ENCODE measurements at regions not wholly inside any gene's neighbourhood (a gene's known extent, or its start where the extent isn't known, plus 50 kb on each side); places are given as distances from the start of the nearest gene placed in this dataset.

- Histone ChIP-seq H3K79me2 (ENCODE audit: insufficient read depth, low read length) (no peaks in the 10 kb centered on the region), H3K27me3 (ENCODE audit: control insufficient read depth in 2 of 2, insufficient read depth in 2 of 2, low read length in 2 of 2) (no peaks in the 10 kb centered on the region), H3K4me1 (ENCODE audit: control insufficient read depth in 1 of 2, insufficient read depth in 2 of 2, low read length in 2 of 2) (no peaks in the 10 kb centered on the region), H3K4me3 (replicated peaks in 1 of 3; ENCODE audit: low read depth in 2 of 3, low read length in 3 of 3) (no peak overlapping the region), H3K36me3 (replicated peaks in 1 of 2; ENCODE audit: control insufficient read depth in 1 of 2, insufficient read depth in 2 of 2, low read length in 2 of 2) (no peaks in the 10 kb centered on the region), H2AFZ (ENCODE audit: insufficient read depth, low read depth, low read length, poor library complexity, severe bottlenecking) (no peak overlapping the region), H3K9ac (ENCODE audit: insufficient read depth, low read length, poor library complexity, severe bottlenecking) (no peak overlapping the region), H3K9me3 (replicated peaks in 1 of 2; ENCODE audit: control insufficient read depth in 1 of 2, insufficient read depth in 1 of 2, low read length in 2 of 2) (no peaks in the 10 kb centered on the region), H3K27ac (ENCODE audit: low read depth in 1 of 2, low read length in 2 of 2) (no peak overlapping the region), H4K20me1 (ENCODE audit: insufficient read depth, low read length) (no peaks in the 10 kb centered on the region), H3K4me2 (replicated peaks; ENCODE audit: extremely low read depth, low read length, poor library complexity, severe bottlenecking) (no peak overlapping the region)
- Mint-ChIP-seq H3K27ac (peak overlapping the region in 1 of 7 donors; percentile 27), H3K27me3 (ENCODE audit: low read depth in 3 of 3) (peaks cover 0 to 2% (median 0%) of the 10 kb centered on the region in 3 donors), H3K36me3 (no peaks in the 10 kb centered on the region), H3K9me3 (peaks cover 0 to 4% (median 1%) of the 10 kb centered on the region in 7 donors), H3K4me3 (no peak overlapping the region), H3K4me1 (peaks cover 2% of the 10 kb centered on the region)
- no peak for TF ChIP-seq CTCF (IDR thresholded peaks at IDR 0.05)
- WGBS (ENCODE audit: insufficient coverage): 100% methylated on average over 6 of the region's 8 CpGs
- intact Hi-C loops (cut with micrococcal nuclease): no loop called here
- no peak for DNase-seq
Observed at GRCh38 chr21:35587841-35588380, 472.4 kb downstream of the SETD4 start.

GRCh38 chr21:35586305-35586704 is 474.0 kb downstream of the SETD4 start:
- H3K27me3 ChIP-seq (ENCODE audit: control insufficient read depth in 2 of 2, insufficient read depth in 2 of 2, low read length in 2 of 2): no peaks in the 10 kb centered on the region
- Mint-ChIP-seq H3K27me3 (ENCODE audit: low read depth in 3 of 3) (peaks cover 0 to 2% (median 0%) of the 10 kb centered on the region in 3 donors), H3K4me1 (peaks cover 11% of the 10 kb centered on the region), H3K9me3 (peaks cover 0 to 4% (median 1%) of the 10 kb centered on the region in 7 donors), H3K27ac (no peak overlapping the region), H3K36me3 (no peaks in the 10 kb centered on the region), H3K4me3 (no peak overlapping the region)
- no peak for TF ChIP-seq CTCF (IDR thresholded peaks at IDR 0.05)
- no peak overlapping the region for H3K4me2 ChIP-seq (replicated peaks; ENCODE audit: extremely low read depth, low read length, poor library complexity, severe bottlenecking)
- no peaks in the 10 kb centered on the region for H3K79me2 ChIP-seq (ENCODE audit: insufficient read depth, low read length)
- no peaks in the 10 kb centered on the region for H4K20me1 ChIP-seq (ENCODE audit: insufficient read depth, low read length)
- H3K27ac ChIP-seq (ENCODE audit: low read depth in 1 of 2, low read length in 2 of 2): no peak overlapping the region
- H3K9me3 ChIP-seq (replicated peaks in 1 of 2; ENCODE audit: control insufficient read depth in 1 of 2, insufficient read depth in 1 of 2, low read length in 2 of 2): no peaks in the 10 kb centered on the region
- DNase-seq: no peak
- intact Hi-C loops (cut with micrococcal nuclease): no loop called here
- H3K4me1 ChIP-seq (ENCODE audit: control insufficient read depth in 1 of 2, insufficient read depth in 2 of 2, low read length in 2 of 2): no peaks in the 10 kb centered on the region
- no peak overlapping the region for H2AFZ ChIP-seq (ENCODE audit: insufficient read depth, low read depth, low read length, poor library complexity, severe bottlenecking)
- WGBS (ENCODE audit: insufficient coverage): no CpG with 5 or more reads among the region's 4 CpGs
- H3K4me3 ChIP-seq (replicated peaks in 1 of 3; ENCODE audit: low read depth in 2 of 3, low read length in 3 of 3): no peak overlapping the region
- no peaks in the 10 kb centered on the region for H3K36me3 ChIP-seq (replicated peaks in 1 of 2; ENCODE audit: control insufficient read depth in 1 of 2, insufficient read depth in 2 of 2, low read length in 2 of 2)
- no peak overlapping the region for H3K9ac ChIP-seq (ENCODE audit: insufficient read depth, low read length, poor library complexity, severe bottlenecking)

All from CD14-positive monocyte (primary cell).